ENCODE measurements at regions not wholly inside any gene's neighbourhood (a gene's known extent, or its start where the extent isn't known, plus 50 kb on each side); places are given as distances from the start of the nearest gene placed in this dataset.

GRCh38 chr3:167106456-167106855 lies 273.6 kb downstream of the ZBBX start:
- no peak for FAIRE-seq

GRCh38 chr3:167102071-167102470 lies 278.0 kb downstream of the ZBBX start:
- Histone ChIP-seq H3K4me3 (ENCODE audit: low read length in 3 of 3) (no peak overlapping the region), H3K4me1 (ENCODE audit: control insufficient read depth in 2 of 3, insufficient read depth in 2 of 3, low read depth in 1 of 3, low read length in 3 of 3) (no peaks in the 10 kb centered on the region), H3K9ac (ENCODE audit: low read length in 3 of 3) (no peak overlapping the region), H3K36me3 (ENCODE audit: control insufficient read depth in 2 of 3, insufficient read depth in 3 of 3, low read length in 3 of 3) (no peaks in the 10 kb centered on the region), H3K9me3 (ENCODE audit: control insufficient read depth in 2 of 3, insufficient read depth in 1 of 3, low read length in 3 of 3) (no peaks in the 10 kb centered on the region), H3K27me3 (ENCODE audit: control insufficient read depth, insufficient read depth, low read length) (no peaks in the 10 kb centered on the region), H3K27ac (ENCODE audit: low read depth in 2 of 2, low read length in 2 of 2) (no peak overlapping the region)
- TF ChIP-seq CTCF (IDR thresholded peaks at IDR 0.05; ENCODE audit: borderline replicate concordance, extremely low read depth, insufficient read depth): peak; percentile 9
- FAIRE-seq: no peak
- intact Hi-C loops (cut with DNase I): no loop called here
- DNase-seq: no peak

More at GRCh38 chr3:167106456-167106855, 273.6 kb downstream of the ZBBX start:
- Histone ChIP-seq H3K4me1 (ENCODE audit: control insufficient read depth in 2 of 3, insufficient read depth in 2 of 3, low read depth in 1 of 3, low read length in 3 of 3) (no peaks in the 10 kb centered on the region), H3K27ac (ENCODE audit: low read depth in 2 of 2, low read length in 2 of 2) (no peak overlapping the region), H3K36me3 (ENCODE audit: control insufficient read depth in 2 of 3, insufficient read depth in 3 of 3, low read length in 3 of 3) (no peaks in the 10 kb centered on the region), H3K4me3 (ENCODE audit: low read length in 3 of 3) (no peak overlapping the region), H3K27me3 (ENCODE audit: control insufficient read depth, insufficient read depth, low read length) (no peaks in the 10 kb centered on the region), H3K9me3 (ENCODE audit: control insufficient read depth in 2 of 3, insufficient read depth in 1 of 3, low read length in 3 of 3) (no peaks in the 10 kb centered on the region), H3K9ac (ENCODE audit: low read length in 3 of 3) (no peak overlapping the region)
- no peak for TF ChIP-seq CTCF (IDR thresholded peaks at IDR 0.05; ENCODE audit: borderline replicate concordance, extremely low read depth, insufficient read depth)
- intact Hi-C loops (cut with DNase I): no loop called here
- DNase-seq: no peak

GRCh38 chr3:167100651-167101050 lies 279.4 kb downstream of the ZBBX start:
- Histone ChIP-seq H3K27ac (ENCODE audit: low read depth in 2 of 2, low read length in 2 of 2) (no peak overlapping the region), H3K9ac (ENCODE audit: low read length in 3 of 3) (no peak overlapping the region), H3K4me3 (ENCODE audit: low read length in 3 of 3) (no peak overlapping the region), H3K36me3 (ENCODE audit: control insufficient read depth in 2 of 3, insufficient read depth in 3 of 3, low read length in 3 of 3) (no peaks in the 10 kb centered on the region), H3K4me1 (ENCODE audit: control insufficient read depth in 2 of 3, insufficient read depth in 2 of 3, low read depth in 1 of 3, low read length in 3 of 3) (no peaks in the 10 kb centered on the region), H3K27me3 (ENCODE audit: control insufficient read depth, insufficient read depth, low read length) (no peaks in the 10 kb centered on the region), H3K9me3 (ENCODE audit: control insufficient read depth in 2 of 3, insufficient read depth in 1 of 3, low read length in 3 of 3) (no peaks in the 10 kb centered on the region)
- intact Hi-C loops (cut with DNase I): no loop called here
- no peak for TF ChIP-seq CTCF (IDR thresholded peaks at IDR 0.05; ENCODE audit: borderline replicate concordance, extremely low read depth, insufficient read depth)
- no peak for DNase-seq
- no peak for FAIRE-seq

- no peaks in the 10 kb centered on the region for H3K27me3 ChIP-seq (ENCODE audit: control insufficient read depth, insufficient read depth, low read length)
- no peaks in the 10 kb centered on the region for H3K36me3 ChIP-seq (ENCODE audit: control insufficient read depth in 2 of 3, insufficient read depth in 3 of 3, low read length in 3 of 3)
- no peak overlapping the region for H3K4me3 ChIP-seq (ENCODE audit: low read length in 3 of 3)
- no peak overlapping the region for H3K9ac ChIP-seq (ENCODE audit: low read length in 3 of 3)
- H3K27ac ChIP-seq (ENCODE audit: low read depth in 2 of 2, low read length in 2 of 2): no peak overlapping the region
- FAIRE-seq (no peak), DNase-seq (no peak)
- intact Hi-C loops (cut with DNase I): no loop called here
- H3K4me1 ChIP-seq (ENCODE audit: control insufficient read depth in 2 of 3, insufficient read depth in 2 of 3, low read depth in 1 of 3, low read length in 3 of 3): no peaks in the 10 kb centered on the region
- H3K9me3 ChIP-seq (ENCODE audit: control insufficient read depth in 2 of 3, insufficient read depth in 1 of 3, low read length in 3 of 3): no peaks in the 10 kb centered on the region
- TF ChIP-seq CTCF (IDR thresholded peaks at IDR 0.05; ENCODE audit: borderline replicate concordance, extremely low read depth, insufficient read depth): no peak
Observed at GRCh38 chr3:167100200-167100599, 279.9 kb downstream of the ZBBX start.
